GM18502 (cell line): ENCODE measurements at regions not wholly inside any gene's neighbourhood (a gene's known extent, or its start where the extent isn't known, plus 50 kb on each side); places are given as distances from the start of the nearest gene placed in this dataset.
A peak's percentile ranks its signal among the peaks of the same experiment; 100 is the strongest.
"Not testable (repeated sequence)": the region's sequence is repeated elsewhere in the genome, so short reads cannot be mapped to it uniquely, and the experiment has no call there.

Experiments
- ATAC-seq: cut with Tn5 transposase; IDR thresholded peaks from one replicate; pipeline ENCODE4 v1.9.1; 2021; ENCODE audit warnings: mild to moderate bottlenecking; ENCODE audit not compliant: unreplicated experiment, poor library complexity

GRCh38 chr15:38793206-38793810 is 228.7 kb upstream of the RASGRP1 start:
- no peak for ATAC-seq

GRCh38 chr15:38795471-38796245 is 231.0 kb upstream of the RASGRP1 start:
- ATAC-seq, result no peak

GRCh38 chr15:38796589-38796988 is 232.0 kb upstream of the RASGRP1 start:
- ATAC-seq, result no peak

GRCh38 chr15:38797506-38797905 is 232.9 kb upstream of the RASGRP1 start:
- ATAC-seq, result not testable (repeated sequence)

- not testable (repeated sequence) for ATAC-seq
Observed at GRCh38 chr15:38799202-38799601, 234.6 kb upstream of the RASGRP1 start.

GRCh38 chr15:38809621-38810020 is 245.0 kb upstream of the RASGRP1 start:
- no peak for ATAC-seq

GRCh38 chr15:38810686-38811085 is 246.1 kb upstream of the RASGRP1 start:
- ATAC-seq, result no peak

- not testable (repeated sequence) for ATAC-seq
Observed at GRCh38 chr15:38814254-38814653, 249.6 kb upstream of the RASGRP1 start.

GRCh38 chr15:38814891-38815290 is 250.3 kb upstream of the RASGRP1 start:
- ATAC-seq, result no peak

- peak; percentile 91 for ATAC-seq
Observed at GRCh38 chr15:38817427-38818156, 253.0 kb upstream of the RASGRP1 start.

GRCh38 chr15:38818157-38818790 is 253.7 kb upstream of the RASGRP1 start:
- ATAC-seq, result peak; percentile 7

- no peak for ATAC-seq
Observed at GRCh38 chr15:38819387-38819950, 254.9 kb upstream of the RASGRP1 start.

GRCh38 chr15:38823263-38823662 is 258.6 kb upstream of the RASGRP1 start:
- ATAC-seq, result no peak

- ATAC-seq, result no peak
Observed at GRCh38 chr15:38824719-38825118, 260.1 kb upstream of the RASGRP1 start.

- ATAC-seq, result no peak
Observed at GRCh38 chr15:38826880-38827279, 262.3 kb upstream of the RASGRP1 start.

- ATAC-seq, result no peak
Observed at GRCh38 chr15:38828031-38828532, 263.5 kb upstream of the RASGRP1 start.

- no peak for ATAC-seq
Observed at GRCh38 chr15:38829086-38829485, 264.5 kb upstream of the RASGRP1 start.

- no peak for ATAC-seq
Observed at GRCh38 chr15:38842226-38842625, 277.6 kb upstream of the RASGRP1 start.

- ATAC-seq, result no peak
Observed at GRCh38 chr15:38843051-38843501, 278.5 kb upstream of the RASGRP1 start.
